ENCODE measurements at regions not wholly inside any gene's neighbourhood (a gene's known extent, or its start where the extent isn't known, plus 50 kb on each side); places are given as distances from the start of the nearest gene placed in this dataset. TPM values are rescaled to one million over a fixed set of nuclear protein-coding genes. Genes with fewer than 3 reads are reported as not detected.

- DNase-seq (ENCODE audit: low spot score in 2 of 2) (no peak), FAIRE-seq (no peak)
Measured at GRCh38 chr4:148514041-148514440, 71.8 kb upstream of the NR3C2 start.

GRCh38 chr4:148510211-148510610 lies 68.0 kb upstream of the NR3C2 start:
- DNase-seq (ENCODE audit: low spot score in 2 of 2) (no peak), FAIRE-seq (no peak)

- FAIRE-seq (no peak), DNase-seq (ENCODE audit: low spot score in 2 of 2) (no peak)
Measured at GRCh38 chr4:148503681-148504080, 61.5 kb upstream of the NR3C2 start.

GRCh38 chr4:148497258-148497657 lies 55.0 kb upstream of the NR3C2 start:
- FAIRE-seq (no peak), DNase-seq (ENCODE audit: low spot score in 2 of 2) (no peak)

GRCh38 chr4:148495463-148495862 lies 53.2 kb upstream of the NR3C2 start:
- FAIRE-seq (no peak), DNase-seq (ENCODE audit: low spot score in 2 of 2) (no peak)

Small RNA genes lying in the stretch of these regions (small RNA-seq; reads per million reads assigned to genes)
- gene RNA5SP166 (not detected), gene RNU7-197P (not detected)
